ENCODE measurements at regions not wholly inside any gene's neighbourhood (a gene's known extent, or its start where the extent isn't known, plus 50 kb on each side); places are given as distances from the start of the nearest gene placed in this dataset.

- H3K27me3 ChIP-seq (ENCODE audit: insufficient read depth, low read length) = no peaks in the 10 kb centered on the region
- H2AFZ ChIP-seq (ENCODE audit: low read length) = no peak overlapping the region
- H3K27ac ChIP-seq (ENCODE audit: low read depth, low read length) = no peak overlapping the region
- no peaks in the 10 kb centered on the region for H3K79me2 ChIP-seq (ENCODE audit: insufficient read depth, low read length)
- no peak overlapping the region for H3K4me3 ChIP-seq (ENCODE audit: insufficient read depth, low read length)
- no peaks in the 10 kb centered on the region for H3K36me3 ChIP-seq (ENCODE audit: insufficient read depth, low read length)
- H4K20me1 ChIP-seq (ENCODE audit: insufficient read depth, low read length) = no peaks in the 10 kb centered on the region
- DNase-seq (ENCODE audit: insufficient read length, low spot score, missing footprints) = no peak
- H3K9me3 ChIP-seq (ENCODE audit: low read depth, low read length) = no peaks in the 10 kb centered on the region
- TF ChIP-seq, protein P1, sequence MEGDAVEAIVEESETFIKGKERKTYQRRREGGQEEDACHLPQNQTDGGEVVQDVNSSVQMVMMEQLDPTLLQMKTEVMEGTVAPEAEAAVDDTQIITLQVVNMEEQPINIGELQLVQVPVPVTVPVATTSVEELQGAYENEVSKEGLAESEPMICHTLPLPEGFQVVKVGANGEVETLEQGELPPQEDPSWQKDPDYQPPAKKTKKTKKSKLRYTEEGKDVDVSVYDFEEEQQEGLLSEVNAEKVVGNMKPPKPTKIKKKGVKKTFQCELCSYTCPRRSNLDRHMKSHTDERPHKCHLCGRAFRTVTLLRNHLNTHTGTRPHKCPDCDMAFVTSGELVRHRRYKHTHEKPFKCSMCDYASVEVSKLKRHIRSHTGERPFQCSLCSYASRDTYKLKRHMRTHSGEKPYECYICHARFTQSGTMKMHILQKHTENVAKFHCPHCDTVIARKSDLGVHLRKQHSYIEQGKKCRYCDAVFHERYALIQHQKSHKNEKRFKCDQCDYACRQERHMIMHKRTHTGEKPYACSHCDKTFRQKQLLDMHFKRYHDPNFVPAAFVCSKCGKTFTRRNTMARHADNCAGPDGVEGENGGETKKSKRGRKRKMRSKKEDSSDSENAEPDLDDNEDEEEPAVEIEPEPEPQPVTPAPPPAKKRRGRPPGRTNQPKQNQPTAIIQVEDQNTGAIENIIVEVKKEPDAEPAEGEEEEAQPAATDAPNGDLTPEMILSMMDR (IDR thresholded peaks at IDR 0.05; ENCODE audit: extremely low read depth, low read depth, low read length) = no peak
- no peaks in the 10 kb centered on the region for H3K4me1 ChIP-seq (ENCODE audit: insufficient read depth, low read length)
- H3K4me2 ChIP-seq (ENCODE audit: insufficient read depth, low read length) = no peak overlapping the region
Observed at GRCh38 chr7:34313289-34313688, 344.7 kb upstream of the NPSR1 start.

GRCh38 chr7:34315032-34315431 lies 343.0 kb upstream of the NPSR1 start:
- DNase-seq (ENCODE audit: insufficient read length, low spot score, missing footprints) = no peak
- Histone ChIP-seq H3K4me1 (ENCODE audit: insufficient read depth, low read length) (no peaks in the 10 kb centered on the region), H3K36me3 (ENCODE audit: insufficient read depth, low read length) (no peaks in the 10 kb centered on the region), H3K27me3 (ENCODE audit: insufficient read depth, low read length) (no peaks in the 10 kb centered on the region), H3K27ac (ENCODE audit: low read depth, low read length) (no peak overlapping the region), H2AFZ (ENCODE audit: low read length) (no peak overlapping the region), H4K20me1 (ENCODE audit: insufficient read depth, low read length) (no peaks in the 10 kb centered on the region), H3K9me3 (ENCODE audit: low read depth, low read length) (no peaks in the 10 kb centered on the region), H3K4me3 (ENCODE audit: insufficient read depth, low read length) (no peak overlapping the region), H3K4me2 (ENCODE audit: insufficient read depth, low read length) (no peak overlapping the region), H3K79me2 (ENCODE audit: insufficient read depth, low read length) (no peaks in the 10 kb centered on the region)
- TF ChIP-seq, protein P1 (IDR thresholded peaks at IDR 0.05; ENCODE audit: extremely low read depth, low read depth, low read length) = no peak

DNA sequence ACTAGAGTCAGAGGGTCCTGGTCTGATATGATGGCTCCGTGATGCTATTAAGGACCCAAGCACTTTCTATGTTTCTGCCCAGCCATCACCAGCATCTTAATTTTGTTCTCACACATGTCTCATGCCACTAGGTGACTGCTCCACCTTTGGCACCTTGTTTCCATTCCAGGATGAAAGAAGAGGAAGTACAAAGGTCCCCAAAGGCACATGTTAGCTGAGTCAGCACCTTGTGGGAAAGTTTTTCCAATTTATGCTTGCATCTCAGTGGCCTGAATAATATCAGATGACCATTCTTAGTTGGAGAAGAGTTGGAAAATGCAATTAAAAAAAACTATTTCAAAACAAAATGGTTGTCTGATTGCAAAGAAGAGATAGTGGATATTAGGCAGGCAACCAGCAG lies 341.0 kb upstream of the NPSR1 start:
- no peak overlapping the region for H2AFZ ChIP-seq (ENCODE audit: low read length)
- no peak overlapping the region for H3K4me2 ChIP-seq (ENCODE audit: insufficient read depth, low read length)
- H3K4me1 ChIP-seq (ENCODE audit: insufficient read depth, low read length) = no peaks in the 10 kb centered on the region
- no peaks in the 10 kb centered on the region for H3K36me3 ChIP-seq (ENCODE audit: insufficient read depth, low read length)
- no peaks in the 10 kb centered on the region for H4K20me1 ChIP-seq (ENCODE audit: insufficient read depth, low read length)
- no peak overlapping the region for H3K27ac ChIP-seq (ENCODE audit: low read depth, low read length)
- no peaks in the 10 kb centered on the region for H3K79me2 ChIP-seq (ENCODE audit: insufficient read depth, low read length)
- H3K4me3 ChIP-seq (ENCODE audit: insufficient read depth, low read length) = no peak overlapping the region
- TF ChIP-seq, protein P1 (IDR thresholded peaks at IDR 0.05; ENCODE audit: extremely low read depth, low read depth, low read length) = no peak
- no peaks in the 10 kb centered on the region for H3K27me3 ChIP-seq (ENCODE audit: insufficient read depth, low read length)
- H3K9me3 ChIP-seq (ENCODE audit: low read depth, low read length) = no peaks in the 10 kb centered on the region
- no peak for DNase-seq (ENCODE audit: insufficient read length, low spot score, missing footprints)

DNA sequence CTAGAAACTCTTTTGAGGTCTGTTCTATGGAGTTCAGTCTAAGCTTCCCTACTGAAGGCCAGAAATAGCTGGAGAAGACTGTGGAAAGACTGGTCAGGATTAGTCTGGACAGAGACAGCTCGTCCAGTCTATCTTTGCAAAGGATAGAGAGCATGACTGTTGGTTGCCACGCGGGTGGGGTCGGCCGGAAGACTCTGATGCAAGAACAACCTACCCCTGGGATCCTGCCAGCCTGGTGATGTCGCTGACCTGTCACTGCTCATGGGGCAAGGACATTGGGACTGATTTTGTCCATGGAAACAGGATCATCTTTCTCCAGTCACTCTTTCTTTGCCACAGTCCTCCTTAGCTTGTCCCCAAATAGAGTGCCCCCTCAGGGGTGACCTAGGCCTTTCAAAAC lies 337.6 kb upstream of the NPSR1 start:
- TF ChIP-seq, protein P1 (IDR thresholded peaks at IDR 0.05; ENCODE audit: extremely low read depth, low read depth, low read length) = no peak
- Histone ChIP-seq H3K27ac (ENCODE audit: low read depth, low read length) (no peak overlapping the region), H4K20me1 (ENCODE audit: insufficient read depth, low read length) (no peaks in the 10 kb centered on the region), H3K4me1 (ENCODE audit: insufficient read depth, low read length) (no peaks in the 10 kb centered on the region), H3K36me3 (ENCODE audit: insufficient read depth, low read length) (no peaks in the 10 kb centered on the region), H3K79me2 (ENCODE audit: insufficient read depth, low read length) (no peaks in the 10 kb centered on the region), H3K9me3 (ENCODE audit: low read depth, low read length) (no peaks in the 10 kb centered on the region), H3K27me3 (ENCODE audit: insufficient read depth, low read length) (no peaks in the 10 kb centered on the region), H3K4me2 (ENCODE audit: insufficient read depth, low read length) (no peak overlapping the region), H2AFZ (ENCODE audit: low read length) (no peak overlapping the region), H3K4me3 (ENCODE audit: insufficient read depth, low read length) (no peak overlapping the region)
- no peak for DNase-seq (ENCODE audit: insufficient read length, low spot score, missing footprints)
